ENCODE measurements at regions not wholly inside any gene's neighbourhood (a gene's known extent, or its start where the extent isn't known, plus 50 kb on each side); places are given as distances from the start of the nearest gene placed in this dataset.

DNA sequence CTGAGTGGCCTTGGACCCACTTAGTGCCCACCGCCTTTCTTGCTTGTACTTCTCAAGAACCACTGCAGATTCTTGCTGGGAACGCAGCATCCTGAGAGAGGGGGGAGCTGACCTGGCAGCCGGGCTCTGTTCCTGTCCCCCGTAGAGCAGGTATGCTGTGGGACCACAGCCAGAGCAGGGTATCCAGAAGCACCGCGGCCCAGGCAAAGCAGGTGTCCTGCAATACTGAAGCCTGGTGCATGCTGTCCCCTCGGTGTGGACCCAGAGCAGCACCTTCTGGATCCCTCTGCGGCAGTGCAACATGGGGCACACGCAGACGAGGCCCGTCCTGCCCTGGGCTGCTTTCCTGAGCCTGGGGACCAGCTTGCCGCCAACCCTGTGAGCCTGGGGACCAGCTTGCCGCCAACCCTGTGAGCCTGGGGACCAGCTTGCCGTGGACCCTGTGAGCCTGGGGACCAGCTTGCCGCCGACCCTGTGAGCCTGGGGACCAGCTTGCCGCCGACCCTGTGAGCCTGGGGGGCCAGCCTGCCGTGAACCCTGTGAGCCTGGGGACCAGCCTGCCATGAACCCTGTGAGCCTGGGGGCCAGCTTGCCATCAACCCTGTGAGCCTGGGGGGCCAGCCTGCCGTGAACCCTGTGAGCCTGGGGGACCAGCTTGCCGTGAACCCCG is 60.9 kb upstream of the ADGRA1 start:
- Mint-ChIP-seq H3K4me1 (ENCODE audit: insufficient read depth, unreplicated experiment) (no peaks in the 10 kb centered on the region), H3K36me3 (ENCODE audit: insufficient read depth, unreplicated experiment) (no peaks in the 10 kb centered on the region), H3K4me3 (ENCODE audit: unreplicated experiment) (no peak overlapping the region), H3K27ac (ENCODE audit: low read depth, unreplicated experiment) (no peak overlapping the region), H3K27me3 (ENCODE audit: insufficient read depth, unreplicated experiment) (no peaks in the 10 kb centered on the region), H3K9me3 (ENCODE audit: unreplicated experiment) (no peaks in the 10 kb centered on the region)
- CTCF ChIA-PET, result no interaction called here
- TF ChIP-seq, protein P1, sequence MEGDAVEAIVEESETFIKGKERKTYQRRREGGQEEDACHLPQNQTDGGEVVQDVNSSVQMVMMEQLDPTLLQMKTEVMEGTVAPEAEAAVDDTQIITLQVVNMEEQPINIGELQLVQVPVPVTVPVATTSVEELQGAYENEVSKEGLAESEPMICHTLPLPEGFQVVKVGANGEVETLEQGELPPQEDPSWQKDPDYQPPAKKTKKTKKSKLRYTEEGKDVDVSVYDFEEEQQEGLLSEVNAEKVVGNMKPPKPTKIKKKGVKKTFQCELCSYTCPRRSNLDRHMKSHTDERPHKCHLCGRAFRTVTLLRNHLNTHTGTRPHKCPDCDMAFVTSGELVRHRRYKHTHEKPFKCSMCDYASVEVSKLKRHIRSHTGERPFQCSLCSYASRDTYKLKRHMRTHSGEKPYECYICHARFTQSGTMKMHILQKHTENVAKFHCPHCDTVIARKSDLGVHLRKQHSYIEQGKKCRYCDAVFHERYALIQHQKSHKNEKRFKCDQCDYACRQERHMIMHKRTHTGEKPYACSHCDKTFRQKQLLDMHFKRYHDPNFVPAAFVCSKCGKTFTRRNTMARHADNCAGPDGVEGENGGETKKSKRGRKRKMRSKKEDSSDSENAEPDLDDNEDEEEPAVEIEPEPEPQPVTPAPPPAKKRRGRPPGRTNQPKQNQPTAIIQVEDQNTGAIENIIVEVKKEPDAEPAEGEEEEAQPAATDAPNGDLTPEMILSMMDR (IDR thresholded peaks at IDR 0.05; ENCODE audit: unreplicated experiment), result no peak
- intact Hi-C loops (cut with micrococcal nuclease), result no loop called here
- no peak for DNase-seq (ENCODE audit: unreplicated experiment)
- POLR2A ChIA-PET, result no interaction called here
- BruUV-seq (replicated peaks), result no TSS peak

DNA sequence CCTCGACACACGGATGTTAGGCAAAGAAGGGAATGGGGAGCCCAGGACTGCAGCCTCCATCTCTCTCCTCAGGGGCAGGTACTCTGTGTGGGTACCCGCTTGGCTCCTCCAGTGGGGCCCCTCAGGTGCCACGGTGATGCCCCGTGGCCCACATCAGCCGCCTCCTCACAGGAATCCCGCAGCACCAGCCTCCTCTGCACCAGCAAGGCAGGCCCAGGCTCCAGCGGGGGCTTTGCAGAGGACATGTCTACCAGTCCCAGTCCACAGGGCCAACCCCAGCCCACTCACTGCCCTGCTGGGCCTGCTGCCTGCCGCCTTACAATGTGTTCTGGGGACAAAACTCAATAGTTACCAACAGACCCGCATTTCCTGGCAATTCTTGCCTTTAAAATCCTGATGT is 61.6 kb upstream of the ADGRA1 start:
- DNase-seq (ENCODE audit: unreplicated experiment), result no peak
- Mint-ChIP-seq H3K27me3 (ENCODE audit: insufficient read depth, unreplicated experiment) (no peaks in the 10 kb centered on the region), H3K36me3 (ENCODE audit: insufficient read depth, unreplicated experiment) (no peaks in the 10 kb centered on the region), H3K27ac (ENCODE audit: low read depth, unreplicated experiment) (no peak overlapping the region), H3K4me1 (ENCODE audit: insufficient read depth, unreplicated experiment) (no peaks in the 10 kb centered on the region), H3K9me3 (ENCODE audit: unreplicated experiment) (no peaks in the 10 kb centered on the region), H3K4me3 (ENCODE audit: unreplicated experiment) (no peak overlapping the region)
- ChIA-PET CTCF (no interaction called here), POLR2A (no interaction called here)
- intact Hi-C loops (cut with micrococcal nuclease), result no loop called here
- TF ChIP-seq, protein P1 (IDR thresholded peaks at IDR 0.05; ENCODE audit: unreplicated experiment), result no peak
- BruUV-seq (replicated peaks), result no TSS peak

GRCh38 chr10:133025558-133026090 is 62.1 kb upstream of the ADGRA1 start:
- TF ChIP-seq, protein P1 (IDR thresholded peaks at IDR 0.05; ENCODE audit: unreplicated experiment), result no peak
- H3K27ac Mint-ChIP-seq (ENCODE audit: low read depth, unreplicated experiment), result no peak overlapping the region
- no peak overlapping the region for H3K4me3 Mint-ChIP-seq (ENCODE audit: unreplicated experiment)
- no peaks in the 10 kb centered on the region for H3K27me3 Mint-ChIP-seq (ENCODE audit: insufficient read depth, unreplicated experiment)
- H3K9me3 Mint-ChIP-seq (ENCODE audit: unreplicated experiment), result no peaks in the 10 kb centered on the region
- no TSS peak for BruUV-seq (replicated peaks)
- POLR2A ChIA-PET, result no interaction called here
- H3K36me3 Mint-ChIP-seq (ENCODE audit: insufficient read depth, unreplicated experiment), result no peaks in the 10 kb centered on the region
- CTCF ChIA-PET, result interaction anchor here (0.7 kb wide), 1 partner anchor 19 kb away, joined by 3 read pairs; no protein-coding TSS in a partner anchor
- no peaks in the 10 kb centered on the region for H3K4me1 Mint-ChIP-seq (ENCODE audit: insufficient read depth, unreplicated experiment)
- DNase-seq (ENCODE audit: unreplicated experiment), result no peak
- intact Hi-C loops (cut with micrococcal nuclease), result no loop called here

DNA sequence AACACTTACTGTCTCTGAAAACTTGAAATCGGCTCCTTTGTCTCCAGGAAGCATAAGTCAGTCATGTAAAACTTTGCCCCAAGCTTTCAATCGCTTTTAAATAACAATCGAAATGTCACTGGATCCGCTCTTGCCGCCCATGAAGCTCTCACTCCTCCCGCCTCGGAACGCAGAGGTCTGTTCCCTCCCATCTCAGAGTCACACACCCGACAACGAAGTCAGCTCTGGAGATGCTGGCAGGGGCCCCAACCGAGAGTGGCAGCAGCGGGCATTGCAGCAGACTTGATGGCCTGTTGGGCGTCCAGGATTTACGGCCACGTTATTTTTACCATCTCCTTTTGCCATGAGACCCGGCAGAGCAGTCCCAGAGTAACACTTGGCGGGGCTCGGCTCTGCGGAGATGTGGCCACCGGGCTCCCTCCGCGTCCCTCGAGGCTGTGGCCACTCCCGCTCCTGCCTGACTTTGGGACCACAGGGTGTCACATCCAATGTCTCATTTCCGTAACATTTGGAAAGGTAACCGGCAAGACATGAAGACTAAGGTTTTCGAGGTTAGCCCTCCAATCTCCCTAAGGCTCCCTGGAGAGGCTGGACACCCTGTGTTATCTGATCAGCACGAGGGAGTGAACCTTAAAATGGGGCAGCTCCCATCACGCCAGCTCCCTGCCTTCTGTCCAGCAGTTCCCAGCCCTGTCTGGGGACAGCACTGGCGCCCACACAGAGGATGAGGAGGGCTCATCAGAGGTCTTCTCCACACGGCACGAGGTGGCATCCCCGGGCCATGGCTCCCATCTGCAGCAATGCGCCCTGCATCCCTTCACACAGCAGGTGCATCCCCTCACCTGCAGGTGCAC is 62.8 kb upstream of the ADGRA1 start:
- H3K27me3 Mint-ChIP-seq (ENCODE audit: insufficient read depth, unreplicated experiment), result no peaks in the 10 kb centered on the region
- no peaks in the 10 kb centered on the region for H3K36me3 Mint-ChIP-seq (ENCODE audit: insufficient read depth, unreplicated experiment)
- H3K9me3 Mint-ChIP-seq (ENCODE audit: unreplicated experiment), result no peaks in the 10 kb centered on the region
- TF ChIP-seq, protein P1 (IDR thresholded peaks at IDR 0.05; ENCODE audit: unreplicated experiment), result no peak
- H3K4me3 Mint-ChIP-seq (ENCODE audit: unreplicated experiment), result no peak overlapping the region
- no peak for DNase-seq (ENCODE audit: unreplicated experiment)
- no peak overlapping the region for H3K27ac Mint-ChIP-seq (ENCODE audit: low read depth, unreplicated experiment)
- intact Hi-C loops (cut with micrococcal nuclease), result no loop called here
- BruUV-seq (replicated peaks), result no TSS peak
- H3K4me1 Mint-ChIP-seq (ENCODE audit: insufficient read depth, unreplicated experiment), result no peaks in the 10 kb centered on the region
- ChIA-PET POLR2A (interaction anchor here (0.7 kb wide), 1 partner anchor 157 kb away, joined by 3 read pairs; no protein-coding TSS in a partner anchor), CTCF (interaction anchor here (0.7 kb wide), 1 partner anchor 20 kb away, joined by 3 read pairs; no protein-coding TSS in a partner anchor)
